ENCODE measurements at regions not wholly inside any gene's neighbourhood (a gene's known extent, or its start where the extent isn't known, plus 50 kb on each side); places are given as distances from the start of the nearest gene placed in this dataset.

DNA sequence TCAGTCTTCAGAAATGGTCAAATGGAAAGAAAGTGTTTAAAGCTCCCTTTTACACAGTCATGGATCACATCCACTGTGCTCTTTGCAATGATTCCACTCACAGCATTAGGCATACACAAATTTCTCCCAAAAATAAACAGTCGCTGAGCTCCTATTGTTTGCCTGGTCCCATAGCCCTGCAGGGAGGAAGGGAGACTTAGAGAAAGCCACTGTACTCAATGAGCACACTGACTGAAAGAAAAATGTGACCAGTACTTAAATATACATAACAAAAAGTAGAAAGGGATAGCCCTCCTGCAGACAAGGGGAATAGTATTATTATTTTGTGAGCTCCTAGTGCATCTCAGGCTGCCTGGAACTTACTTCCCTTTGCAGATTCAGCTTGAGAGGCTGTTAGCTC, 853.2 kb downstream of the GRID1 start:
- Histone ChIP-seq H3K4me3 (no peak overlapping the region), H2AFZ (no peak overlapping the region), H3K9me2 (ENCODE audit: insufficient read depth) (no peaks in the 10 kb centered on the region), H3K36me3 (ENCODE audit: insufficient read depth) (no peaks in the 10 kb centered on the region), H3F3A (replicated peaks; ENCODE audit: low read depth) (no peaks in the 10 kb centered on the region), H3K4me1 (ENCODE audit: insufficient read depth) (no peaks in the 10 kb centered on the region), H3K79me2 (replicated peaks; ENCODE audit: insufficient read depth) (no peaks in the 10 kb centered on the region), H4K20me1 (replicated peaks; ENCODE audit: insufficient read depth) (no peaks in the 10 kb centered on the region), H3K27ac (ENCODE audit: low read depth) (no peak overlapping the region), H3K4me2 (no peak overlapping the region), H3K27me3 (ENCODE audit: insufficient read depth) (no peaks in the 10 kb centered on the region)
- Mint-ChIP-seq H3K36me3 (ENCODE audit: low read depth) (no peaks in the 10 kb centered on the region; the same call in 2 of the 3 replicates), H3K9me3 (peaks cover 73% of the 10 kb centered on the region), H3K4me3 (no peak overlapping the region), H3K27me3 (ENCODE audit: insufficient read depth, low read depth, poor library complexity) (peaks cover 4% of the 10 kb centered on the region), H3K27ac (no peak overlapping the region), H3K4me1 (peaks cover 10% of the 10 kb centered on the region)
- no peak for TF ChIP-seq JUNB (IDR thresholded peaks at IDR 0.05; ENCODE audit: unreplicated experiment)
- no peak for TF ChIP-seq NANOG (IDR thresholded peaks at IDR 0.05; ENCODE audit: borderline replicate concordance)
- TF ChIP-seq CREB1 (CRISPR knock-in tag; IDR thresholded peaks at IDR 0.05; ENCODE audit: low read depth) = no peak
- TF ChIP-seq, protein P1, sequence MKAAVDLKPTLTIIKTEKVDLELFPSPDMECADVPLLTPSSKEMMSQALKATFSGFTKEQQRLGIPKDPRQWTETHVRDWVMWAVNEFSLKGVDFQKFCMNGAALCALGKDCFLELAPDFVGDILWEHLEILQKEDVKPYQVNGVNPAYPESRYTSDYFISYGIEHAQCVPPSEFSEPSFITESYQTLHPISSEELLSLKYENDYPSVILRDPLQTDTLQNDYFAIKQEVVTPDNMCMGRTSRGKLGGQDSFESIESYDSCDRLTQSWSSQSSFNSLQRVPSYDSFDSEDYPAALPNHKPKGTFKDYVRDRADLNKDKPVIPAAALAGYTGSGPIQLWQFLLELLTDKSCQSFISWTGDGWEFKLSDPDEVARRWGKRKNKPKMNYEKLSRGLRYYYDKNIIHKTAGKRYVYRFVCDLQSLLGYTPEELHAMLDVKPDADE (IDR thresholded peaks at IDR 0.05) = no peak
- TF ChIP-seq, protein P2, sequence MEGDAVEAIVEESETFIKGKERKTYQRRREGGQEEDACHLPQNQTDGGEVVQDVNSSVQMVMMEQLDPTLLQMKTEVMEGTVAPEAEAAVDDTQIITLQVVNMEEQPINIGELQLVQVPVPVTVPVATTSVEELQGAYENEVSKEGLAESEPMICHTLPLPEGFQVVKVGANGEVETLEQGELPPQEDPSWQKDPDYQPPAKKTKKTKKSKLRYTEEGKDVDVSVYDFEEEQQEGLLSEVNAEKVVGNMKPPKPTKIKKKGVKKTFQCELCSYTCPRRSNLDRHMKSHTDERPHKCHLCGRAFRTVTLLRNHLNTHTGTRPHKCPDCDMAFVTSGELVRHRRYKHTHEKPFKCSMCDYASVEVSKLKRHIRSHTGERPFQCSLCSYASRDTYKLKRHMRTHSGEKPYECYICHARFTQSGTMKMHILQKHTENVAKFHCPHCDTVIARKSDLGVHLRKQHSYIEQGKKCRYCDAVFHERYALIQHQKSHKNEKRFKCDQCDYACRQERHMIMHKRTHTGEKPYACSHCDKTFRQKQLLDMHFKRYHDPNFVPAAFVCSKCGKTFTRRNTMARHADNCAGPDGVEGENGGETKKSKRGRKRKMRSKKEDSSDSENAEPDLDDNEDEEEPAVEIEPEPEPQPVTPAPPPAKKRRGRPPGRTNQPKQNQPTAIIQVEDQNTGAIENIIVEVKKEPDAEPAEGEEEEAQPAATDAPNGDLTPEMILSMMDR (conservative IDR thresholded peaks at IDR 0.05; ENCODE audit: low read depth in 2 of 2) = no peak
- TF ChIP-seq EZH2phosphoT487 (IDR thresholded peaks at IDR 0.05; ENCODE audit: unreplicated experiment) = no peak
- TF ChIP-seq, protein P3, sequence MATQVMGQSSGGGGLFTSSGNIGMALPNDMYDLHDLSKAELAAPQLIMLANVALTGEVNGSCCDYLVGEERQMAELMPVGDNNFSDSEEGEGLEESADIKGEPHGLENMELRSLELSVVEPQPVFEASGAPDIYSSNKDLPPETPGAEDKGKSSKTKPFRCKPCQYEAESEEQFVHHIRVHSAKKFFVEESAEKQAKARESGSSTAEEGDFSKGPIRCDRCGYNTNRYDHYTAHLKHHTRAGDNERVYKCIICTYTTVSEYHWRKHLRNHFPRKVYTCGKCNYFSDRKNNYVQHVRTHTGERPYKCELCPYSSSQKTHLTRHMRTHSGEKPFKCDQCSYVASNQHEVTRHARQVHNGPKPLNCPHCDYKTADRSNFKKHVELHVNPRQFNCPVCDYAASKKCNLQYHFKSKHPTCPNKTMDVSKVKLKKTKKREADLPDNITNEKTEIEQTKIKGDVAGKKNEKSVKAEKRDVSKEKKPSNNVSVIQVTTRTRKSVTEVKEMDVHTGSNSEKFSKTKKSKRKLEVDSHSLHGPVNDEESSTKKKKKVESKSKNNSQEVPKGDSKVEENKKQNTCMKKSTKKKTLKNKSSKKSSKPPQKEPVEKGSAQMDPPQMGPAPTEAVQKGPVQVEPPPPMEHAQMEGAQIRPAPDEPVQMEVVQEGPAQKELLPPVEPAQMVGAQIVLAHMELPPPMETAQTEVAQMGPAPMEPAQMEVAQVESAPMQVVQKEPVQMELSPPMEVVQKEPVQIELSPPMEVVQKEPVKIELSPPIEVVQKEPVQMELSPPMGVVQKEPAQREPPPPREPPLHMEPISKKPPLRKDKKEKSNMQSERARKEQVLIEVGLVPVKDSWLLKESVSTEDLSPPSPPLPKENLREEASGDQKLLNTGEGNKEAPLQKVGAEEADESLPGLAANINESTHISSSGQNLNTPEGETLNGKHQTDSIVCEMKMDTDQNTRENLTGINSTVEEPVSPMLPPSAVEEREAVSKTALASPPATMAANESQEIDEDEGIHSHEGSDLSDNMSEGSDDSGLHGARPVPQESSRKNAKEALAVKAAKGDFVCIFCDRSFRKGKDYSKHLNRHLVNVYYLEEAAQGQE (IDR thresholded peaks at IDR 0.05; ENCODE audit: unreplicated experiment) = no peak
- TF ChIP-seq ZNF331 (CRISPR knock-in tag; IDR thresholded peaks at IDR 0.05; ENCODE audit: low read depth) = no peak
- TF ChIP-seq ZNF114 (CRISPR knock-in tag; IDR thresholded peaks at IDR 0.05) = no peak
- TF ChIP-seq POLR2AphosphoS5 (IDR thresholded peaks at IDR 0.05; ENCODE audit: low read depth) = no peak
- no peak for TF ChIP-seq STAT1 (IDR thresholded peaks at IDR 0.05; ENCODE audit: unreplicated experiment)
- TF ChIP-seq, protein P4, sequence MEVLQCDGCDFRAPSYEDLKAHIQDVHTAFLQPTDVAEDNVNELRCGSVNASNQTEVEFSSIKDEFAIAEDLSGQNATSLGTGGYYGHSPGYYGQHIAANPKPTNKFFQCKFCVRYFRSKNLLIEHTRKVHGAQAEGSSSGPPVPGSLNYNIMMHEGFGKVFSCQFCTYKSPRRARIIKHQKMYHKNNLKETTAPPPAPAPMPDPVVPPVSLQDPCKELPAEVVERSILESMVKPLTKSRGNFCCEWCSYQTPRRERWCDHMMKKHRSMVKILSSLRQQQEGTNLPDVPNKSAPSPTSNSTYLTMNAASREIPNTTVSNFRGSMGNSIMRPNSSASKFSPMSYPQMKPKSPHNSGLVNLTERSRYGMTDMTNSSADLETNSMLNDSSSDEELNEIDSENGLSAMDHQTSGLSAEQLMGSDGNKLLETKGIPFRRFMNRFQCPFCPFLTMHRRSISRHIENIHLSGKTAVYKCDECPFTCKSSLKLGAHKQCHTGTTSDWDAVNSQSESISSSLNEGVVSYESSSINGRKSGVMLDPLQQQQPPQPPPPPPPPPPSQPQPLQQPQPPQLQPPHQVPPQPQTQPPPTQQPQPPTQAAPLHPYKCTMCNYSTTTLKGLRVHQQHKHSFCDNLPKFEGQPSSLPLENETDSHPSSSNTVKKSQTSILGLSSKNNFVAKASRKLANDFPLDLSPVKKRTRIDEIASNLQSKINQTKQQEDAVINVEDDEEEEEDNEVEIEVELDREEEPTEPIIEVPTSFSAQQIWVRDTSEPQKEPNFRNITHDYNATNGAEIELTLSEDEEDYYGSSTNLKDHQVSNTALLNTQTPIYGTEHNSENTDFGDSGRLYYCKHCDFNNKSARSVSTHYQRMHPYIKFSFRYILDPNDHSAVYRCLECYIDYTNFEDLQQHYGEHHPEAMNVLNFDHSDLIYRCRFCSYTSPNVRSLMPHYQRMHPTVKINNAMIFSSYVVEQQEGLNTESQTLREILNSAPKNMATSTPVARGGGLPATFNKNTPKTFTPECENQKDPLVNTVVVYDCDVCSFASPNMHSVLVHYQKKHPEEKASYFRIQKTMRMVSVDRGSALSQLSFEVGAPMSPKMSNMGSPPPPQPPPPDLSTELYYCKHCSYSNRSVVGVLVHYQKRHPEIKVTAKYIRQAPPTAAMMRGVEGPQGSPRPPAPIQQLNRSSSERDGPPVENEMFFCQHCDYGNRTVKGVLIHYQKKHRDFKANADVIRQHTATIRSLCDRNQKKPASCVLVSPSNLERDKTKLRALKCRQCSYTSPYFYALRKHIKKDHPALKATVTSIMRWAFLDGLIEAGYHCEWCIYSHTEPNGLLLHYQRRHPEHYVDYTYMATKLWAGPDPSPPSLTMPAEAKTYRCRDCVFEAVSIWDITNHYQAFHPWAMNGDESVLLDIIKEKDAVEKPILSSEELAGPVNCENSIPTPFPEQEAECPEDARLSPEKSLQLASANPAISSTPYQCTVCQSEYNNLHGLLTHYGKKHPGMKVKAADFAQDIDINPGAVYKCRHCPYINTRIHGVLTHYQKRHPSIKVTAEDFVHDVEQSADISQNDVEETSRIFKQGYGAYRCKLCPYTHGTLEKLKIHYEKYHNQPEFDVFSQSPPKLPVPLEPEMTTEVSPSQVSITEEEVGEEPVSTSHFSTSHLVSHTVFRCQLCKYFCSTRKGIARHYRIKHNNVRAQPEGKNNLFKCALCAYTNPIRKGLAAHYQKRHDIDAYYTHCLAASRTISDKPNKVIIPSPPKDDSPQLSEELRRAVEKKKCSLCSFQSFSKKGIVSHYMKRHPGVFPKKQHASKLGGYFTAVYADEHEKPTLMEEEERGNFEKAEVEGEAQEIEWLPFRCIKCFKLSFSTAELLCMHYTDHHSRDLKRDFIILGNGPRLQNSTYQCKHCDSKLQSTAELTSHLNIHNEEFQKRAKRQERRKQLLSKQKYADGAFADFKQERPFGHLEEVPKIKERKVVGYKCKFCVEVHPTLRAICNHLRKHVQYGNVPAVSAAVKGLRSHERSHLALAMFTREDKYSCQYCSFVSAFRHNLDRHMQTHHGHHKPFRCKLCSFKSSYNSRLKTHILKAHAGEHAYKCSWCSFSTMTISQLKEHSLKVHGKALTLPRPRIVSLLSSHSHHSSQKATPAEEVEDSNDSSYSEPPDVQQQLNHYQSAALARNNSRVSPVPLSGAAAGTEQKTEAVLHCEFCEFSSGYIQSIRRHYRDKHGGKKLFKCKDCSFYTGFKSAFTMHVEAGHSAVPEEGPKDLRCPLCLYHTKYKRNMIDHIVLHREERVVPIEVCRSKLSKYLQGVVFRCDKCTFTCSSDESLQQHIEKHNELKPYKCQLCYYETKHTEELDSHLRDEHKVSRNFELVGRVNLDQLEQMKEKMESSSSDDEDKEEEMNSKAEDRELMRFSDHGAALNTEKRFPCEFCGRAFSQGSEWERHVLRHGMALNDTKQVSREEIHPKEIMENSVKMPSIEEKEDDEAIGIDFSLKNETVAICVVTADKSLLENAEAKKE (CRISPR knock-in tag; IDR thresholded peaks at IDR 0.05) = no peak
- TF ChIP-seq EZH2 (IDR thresholded peaks at IDR 0.05; ENCODE audit: low read depth, unreplicated experiment) = no peak
- DNase-seq (ENCODE audit: low spot score) = peak; percentile 9
- peak; percentile 47 for ATAC-seq

All from GM23338 (cell line).